Fibroblast of skin of left biceps (primary cell): ENCODE measurements at regions not wholly inside any gene's neighbourhood (a gene's known extent, or its start where the extent isn't known, plus 50 kb on each side); places are given as distances from the start of the nearest gene placed in this dataset.

Experiments used
- DNase-seq, 2 experiments: peaks; one replicate each; pipeline ENCODE4 v3.0.0-alpha.2; 2013; ENCODE audit warnings: low read depth in 2 of 2

DNA sequence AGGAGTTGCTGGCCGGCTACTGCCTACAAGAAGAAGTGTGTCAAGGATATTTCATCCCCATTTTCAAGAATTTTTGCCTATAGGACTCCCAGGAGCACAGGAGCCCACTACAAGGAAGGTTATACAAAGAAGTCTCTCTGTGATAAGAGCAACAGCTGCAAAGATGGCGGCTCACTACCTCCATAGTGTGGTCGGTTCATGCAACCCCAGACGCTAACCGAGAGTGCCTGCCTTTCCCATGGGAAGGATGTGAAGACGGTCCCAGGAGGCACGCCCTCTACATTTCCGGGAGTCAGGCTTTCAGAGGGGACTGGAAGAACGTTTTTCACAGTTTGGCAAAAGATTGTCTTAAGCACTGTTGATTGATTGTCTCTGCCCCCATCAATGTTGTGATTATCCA, 816.3 kb downstream of the QKI start:
- no peak for DNase-seq

DNA sequence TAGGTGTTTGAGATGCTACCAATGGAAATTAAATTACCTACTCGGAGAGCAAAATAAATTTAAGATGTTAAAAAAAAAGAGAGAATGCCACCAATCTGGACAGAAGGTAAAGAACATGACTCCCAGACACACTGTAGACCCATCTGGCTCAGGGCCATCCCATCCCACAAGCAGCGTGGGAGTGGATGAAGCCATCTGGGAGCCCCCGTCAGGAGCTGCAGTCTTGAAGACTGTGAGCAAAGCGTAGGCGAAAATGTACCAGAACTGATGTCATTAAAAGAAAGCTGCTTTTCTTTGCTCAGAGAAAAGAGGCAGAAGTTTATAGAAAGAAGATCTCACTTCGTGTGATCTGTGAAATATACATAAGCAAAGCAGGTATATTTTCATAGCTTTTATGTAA, 815.7 kb downstream of the QKI start:
- no peak for DNase-seq

DNA sequence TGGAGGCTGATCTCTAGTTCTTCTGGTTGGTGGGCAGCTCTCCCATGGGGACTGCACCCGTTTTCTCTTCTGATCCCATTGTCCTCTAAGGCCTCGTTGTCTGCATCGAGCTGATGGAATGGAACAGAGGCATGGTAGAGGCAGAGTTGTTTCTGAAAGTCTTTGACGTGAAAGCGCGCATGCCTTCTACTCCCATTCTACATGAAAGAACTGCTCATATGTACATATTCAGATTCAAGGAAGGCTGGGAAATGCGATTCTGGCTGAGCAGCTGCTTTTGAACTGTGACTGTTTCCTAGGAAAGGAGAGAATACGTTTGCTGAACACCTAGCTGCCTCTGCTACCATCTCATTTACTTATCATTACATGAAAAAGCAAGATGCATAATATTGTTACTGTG, 815.2 kb downstream of the QKI start:
- no peak for DNase-seq

DNA sequence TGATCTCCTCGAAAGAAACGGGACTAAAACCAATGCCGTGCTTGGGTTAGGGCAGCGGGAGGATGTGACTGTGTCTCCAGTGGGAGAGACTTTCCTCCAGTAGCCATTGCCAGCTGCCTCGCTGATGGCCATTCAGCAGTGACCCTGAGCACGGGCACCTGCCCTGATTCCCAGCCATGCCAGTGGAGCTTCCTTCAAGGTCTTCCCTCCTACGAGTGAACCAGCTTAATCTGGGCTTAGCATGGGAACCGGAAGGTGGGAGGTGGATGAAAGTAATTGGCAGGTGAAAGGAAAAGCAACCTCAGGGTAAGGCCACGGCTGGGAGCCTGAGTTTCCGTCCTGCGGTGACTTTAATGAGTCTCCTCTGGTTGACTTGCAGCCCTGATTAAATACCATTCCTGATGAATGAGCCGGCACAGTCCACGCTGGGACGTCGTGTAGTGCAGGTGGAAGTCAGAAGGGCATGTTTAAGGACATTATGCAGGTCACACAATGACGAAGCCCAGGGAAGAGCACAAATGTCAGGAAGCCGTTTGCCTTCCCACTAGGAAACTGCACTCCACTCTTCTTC, 813.5 kb downstream of the QKI start:
- DNase-seq = no peak

DNA sequence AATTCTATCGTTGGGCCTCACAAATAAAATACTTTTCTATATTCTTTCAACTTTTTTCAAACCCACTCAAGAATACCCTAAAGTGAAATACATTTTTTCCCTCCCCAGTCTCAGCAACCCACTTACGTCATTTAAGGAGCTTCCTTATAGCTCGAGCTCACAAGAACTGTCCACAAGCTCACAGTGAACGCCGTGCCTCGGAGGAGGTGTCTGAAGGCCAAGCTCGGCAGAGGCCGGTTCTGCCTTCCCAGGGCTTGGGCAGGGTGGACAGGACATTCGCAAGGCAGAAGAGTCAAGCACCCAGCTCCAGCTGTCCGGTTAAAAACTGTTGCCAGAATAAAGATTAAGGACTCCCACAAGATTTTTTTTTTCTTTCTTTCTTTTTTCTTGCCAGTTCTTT, 802.3 kb downstream of the QKI start:
- no peak for DNase-seq

DNA sequence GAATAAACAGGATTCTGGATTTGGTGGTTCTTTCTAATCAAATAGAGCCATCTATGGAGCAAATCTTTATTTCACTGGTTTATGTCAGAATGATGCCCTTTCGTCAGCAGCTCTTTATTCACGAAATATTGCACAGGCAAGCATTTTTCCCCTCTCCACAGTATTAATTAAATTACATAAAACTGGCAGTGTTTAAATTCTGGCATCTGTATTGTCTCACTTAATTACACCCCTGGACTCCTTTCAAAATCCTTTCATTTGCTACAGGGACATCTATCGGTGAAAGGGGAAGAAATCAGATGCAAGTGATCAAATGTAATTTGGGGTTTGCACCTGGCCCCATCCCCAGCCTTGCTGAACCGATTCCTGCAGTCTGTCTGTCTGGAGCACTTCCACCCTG, 801.9 kb downstream of the QKI start:
- DNase-seq = no peak

DNA sequence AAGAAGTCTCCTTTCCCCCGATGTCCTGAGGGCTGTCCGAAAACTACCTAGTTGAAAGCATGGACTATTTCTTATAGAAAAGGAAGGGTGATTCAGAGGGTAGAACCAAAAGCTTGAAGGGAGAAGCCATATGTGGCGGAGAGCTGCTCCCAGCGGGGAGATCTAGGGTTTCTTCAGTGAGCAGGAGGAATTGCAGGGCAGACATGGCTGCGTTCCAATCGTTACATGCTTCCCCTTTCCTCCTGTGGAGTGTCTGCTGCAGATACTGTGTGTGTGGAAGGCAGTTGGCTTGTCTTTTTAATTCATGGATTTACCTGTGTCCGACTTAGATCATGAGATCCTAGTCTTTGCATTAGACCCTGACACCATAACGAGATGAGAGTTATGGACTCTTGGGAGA, 799.5 kb downstream of the QKI start:
- no peak for DNase-seq

DNA sequence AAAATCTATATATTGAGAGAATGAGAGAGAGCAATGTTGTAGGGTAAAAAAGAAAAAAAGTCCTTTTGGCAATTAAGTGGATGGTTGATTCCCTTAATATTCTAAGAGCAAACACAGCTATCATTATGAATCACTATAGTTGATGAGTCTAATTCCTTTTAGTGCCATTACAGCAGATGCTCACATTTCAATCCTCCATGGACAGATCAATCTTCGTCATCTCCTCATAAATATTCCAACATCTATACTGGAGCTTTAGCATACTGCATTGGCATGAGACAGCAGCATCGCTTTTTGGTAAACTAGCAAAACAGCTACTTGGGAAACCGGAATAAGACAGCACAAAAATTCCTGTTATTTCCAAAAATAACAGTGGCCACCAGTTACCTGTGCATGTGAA, 796.7 kb downstream of the QKI start:
- no peak for DNase-seq

DNA sequence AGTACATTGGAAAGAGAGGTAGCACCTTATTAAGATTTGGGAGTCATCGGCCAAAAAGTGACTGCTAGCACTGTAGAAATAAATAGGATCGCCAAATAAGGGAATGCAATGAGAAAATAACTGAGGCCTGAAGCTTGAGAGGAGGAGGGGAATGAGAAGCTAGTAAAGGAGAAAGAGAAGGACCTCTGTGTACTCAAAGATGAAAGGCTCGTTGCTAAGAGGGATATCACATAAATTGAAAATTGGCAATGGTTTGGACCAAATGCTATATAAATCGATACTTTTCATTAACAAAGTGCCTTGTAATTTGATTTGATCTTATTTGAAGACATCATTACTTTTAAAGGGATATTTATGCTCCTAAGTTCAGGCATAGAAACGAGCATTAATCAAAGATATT, 796.3 kb downstream of the QKI start:
- no peak for DNase-seq

DNA sequence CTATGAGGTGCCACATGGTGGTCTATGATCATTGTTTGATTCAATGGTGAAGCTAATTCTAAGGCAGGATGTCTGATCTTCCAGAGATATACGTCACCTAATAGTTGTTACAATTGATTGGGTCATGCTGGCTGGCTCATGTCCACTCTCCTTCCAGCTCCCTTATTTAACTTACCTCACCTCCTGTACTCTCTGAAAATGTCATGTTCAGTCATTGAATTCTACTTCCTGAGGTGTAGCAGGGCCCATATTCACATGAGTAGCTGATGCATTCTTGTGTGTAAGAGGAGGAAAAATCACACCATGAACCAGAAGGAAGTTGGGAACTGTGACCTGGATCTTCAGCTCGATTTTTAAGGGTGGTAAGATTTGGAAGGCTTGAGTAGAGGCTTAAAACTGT, 795.8 kb downstream of the QKI start:
- DNase-seq = no peak

DNA sequence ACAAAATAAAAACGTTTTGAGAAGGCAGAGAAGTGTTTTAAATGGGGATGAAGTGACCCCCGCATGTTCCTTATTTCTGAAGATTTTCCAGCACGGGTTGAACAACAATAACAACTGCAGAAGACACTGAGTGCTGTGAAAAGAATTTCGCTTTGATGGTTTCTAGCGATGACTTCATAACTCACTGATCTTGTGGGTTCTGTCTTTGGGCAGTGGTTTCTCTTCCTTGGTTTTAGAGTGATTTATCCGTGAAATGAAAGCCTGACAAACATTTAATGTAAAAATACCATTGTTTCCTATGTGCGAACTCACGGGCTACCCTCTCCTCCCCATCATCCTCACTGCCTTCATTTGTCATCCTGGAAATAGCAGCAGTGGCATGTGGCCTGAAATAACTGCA, 793.9 kb downstream of the QKI start:
- DNase-seq = no peak

DNA sequence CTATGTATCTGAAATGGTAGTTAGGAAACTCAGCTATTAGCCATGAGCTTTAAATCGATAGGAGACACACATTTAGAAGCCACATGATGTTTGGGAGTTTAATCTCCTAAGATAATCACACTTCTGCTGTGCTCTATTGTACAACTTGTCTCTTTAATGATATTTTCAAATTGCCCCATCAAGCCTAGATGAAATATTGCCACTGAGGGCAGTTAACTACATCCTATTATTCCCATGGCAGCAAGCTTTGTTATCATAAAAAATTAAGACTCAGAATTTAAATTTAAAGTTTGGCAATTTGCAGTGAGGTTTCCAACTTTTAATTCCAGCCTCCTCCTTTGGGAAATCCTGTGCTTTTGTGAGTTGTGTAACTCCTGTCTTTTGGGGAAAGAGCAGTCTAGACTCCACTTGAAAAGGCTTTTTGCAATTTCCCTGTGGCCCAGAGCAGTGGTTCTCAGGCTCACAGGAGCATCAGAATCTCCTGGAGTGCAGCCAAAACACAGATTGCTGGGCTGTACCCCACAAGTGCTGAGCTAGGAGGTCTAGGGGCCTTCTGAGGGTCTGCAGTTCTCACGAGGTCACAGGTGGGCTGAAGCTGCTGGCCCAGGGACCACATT, 792.4 kb downstream of the QKI start:
- DNase-seq = no peak

DNA sequence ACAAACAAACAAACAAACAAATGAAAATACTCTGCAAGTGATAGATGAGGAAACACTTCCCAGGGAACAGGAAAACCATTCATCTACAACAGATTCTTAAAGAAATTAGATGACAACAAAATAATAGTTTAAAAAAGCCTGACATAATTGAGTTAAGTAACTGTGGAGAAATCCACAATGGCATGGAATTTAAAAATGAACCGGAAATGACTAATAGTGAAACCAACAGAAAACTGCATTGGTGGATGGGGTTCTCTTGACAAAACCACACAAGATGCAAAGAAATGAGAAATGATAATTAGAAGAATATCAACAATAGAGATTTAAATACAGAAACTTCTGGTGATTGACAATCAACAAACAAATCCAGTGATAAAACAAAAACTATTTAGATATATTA, 785.6 kb downstream of the QKI start:
- no peak for DNase-seq

DNA sequence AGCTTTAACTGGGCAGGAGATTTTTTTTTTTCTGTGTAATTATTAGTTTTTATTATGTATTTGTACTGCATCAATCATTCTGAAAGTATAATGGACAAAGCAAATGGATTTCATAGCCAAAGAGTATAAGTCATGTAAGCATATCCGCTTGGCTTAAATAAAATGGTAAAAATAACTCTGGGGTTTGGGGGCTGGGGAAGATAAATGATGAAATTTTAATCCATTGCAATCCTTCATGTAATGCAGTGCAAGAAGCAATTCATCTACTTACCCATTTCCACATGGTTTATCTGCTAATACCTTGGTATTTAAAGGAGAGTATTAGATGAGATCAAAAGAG, 781.4 kb downstream of the QKI start:
- no peak for DNase-seq

DNA sequence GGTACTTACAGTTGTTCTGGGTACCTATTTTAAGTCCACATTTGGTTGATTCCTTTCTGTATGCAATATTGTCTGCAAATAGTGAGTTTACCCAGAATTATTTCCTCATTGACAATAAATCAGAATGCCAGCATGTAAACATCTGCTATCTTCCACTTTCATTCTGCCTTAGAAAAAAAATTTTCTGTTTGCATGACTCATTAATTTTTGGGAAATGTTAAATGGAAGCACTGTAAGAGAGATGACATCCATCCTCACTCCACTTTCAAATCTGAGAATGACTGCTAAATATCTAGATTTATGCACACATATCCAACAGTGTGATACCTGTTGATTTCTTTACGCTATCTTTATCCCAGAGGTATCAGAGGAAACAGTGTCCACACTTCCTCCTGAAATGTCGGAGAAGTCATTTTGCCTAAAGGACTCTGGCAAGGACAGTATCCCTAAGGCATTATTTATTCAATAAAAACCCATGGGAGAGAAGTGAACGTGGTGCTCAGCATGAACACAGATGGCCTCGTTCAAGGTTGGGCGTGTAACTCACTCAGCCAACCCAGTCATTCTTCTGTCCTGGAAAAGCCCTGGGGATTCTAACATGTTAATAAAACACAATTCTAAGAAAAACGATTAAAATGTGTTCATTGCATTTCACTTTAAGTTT, 780.9 kb downstream of the QKI start:
- no peak for DNase-seq

DNA sequence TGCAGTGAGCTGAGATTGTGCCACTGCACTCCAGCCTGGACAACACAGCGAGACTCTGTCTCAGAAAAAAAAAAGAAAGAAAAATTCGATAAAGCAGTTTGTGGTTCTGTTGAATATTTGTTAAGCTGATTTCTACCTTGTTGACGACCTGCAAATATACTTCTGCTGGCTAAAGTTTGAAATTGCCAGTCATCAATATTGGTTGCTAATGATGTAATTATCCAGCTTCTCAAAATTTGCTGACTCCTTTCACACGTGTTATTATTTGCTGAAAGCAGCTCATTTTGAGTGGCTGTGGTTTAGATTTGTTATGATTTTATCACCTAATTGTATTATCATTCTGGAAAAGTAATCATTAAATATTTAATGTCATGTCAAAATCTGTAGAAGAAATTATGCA, 774.3 kb downstream of the QKI start:
- DNase-seq = no peak

DNA sequence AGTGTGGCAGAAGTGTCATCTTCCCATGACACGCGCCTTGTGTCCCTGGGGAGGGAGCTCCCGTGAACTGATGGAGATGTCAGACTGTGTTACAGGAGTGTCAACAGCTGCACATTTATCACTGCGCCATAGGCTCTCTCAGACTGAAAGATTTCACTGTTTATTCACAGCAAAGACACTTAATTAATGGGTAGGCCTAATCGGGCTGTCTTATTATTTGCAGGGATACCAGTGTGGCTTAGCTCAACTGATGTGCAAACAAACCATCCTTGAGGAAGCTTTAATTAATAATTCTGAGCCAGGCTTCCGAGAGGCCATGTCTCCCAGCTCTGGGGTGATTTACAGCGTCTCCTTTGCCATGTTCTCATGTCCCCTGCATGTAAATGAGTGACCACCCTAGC, 771.0 kb downstream of the QKI start:
- DNase-seq = no peak

DNA sequence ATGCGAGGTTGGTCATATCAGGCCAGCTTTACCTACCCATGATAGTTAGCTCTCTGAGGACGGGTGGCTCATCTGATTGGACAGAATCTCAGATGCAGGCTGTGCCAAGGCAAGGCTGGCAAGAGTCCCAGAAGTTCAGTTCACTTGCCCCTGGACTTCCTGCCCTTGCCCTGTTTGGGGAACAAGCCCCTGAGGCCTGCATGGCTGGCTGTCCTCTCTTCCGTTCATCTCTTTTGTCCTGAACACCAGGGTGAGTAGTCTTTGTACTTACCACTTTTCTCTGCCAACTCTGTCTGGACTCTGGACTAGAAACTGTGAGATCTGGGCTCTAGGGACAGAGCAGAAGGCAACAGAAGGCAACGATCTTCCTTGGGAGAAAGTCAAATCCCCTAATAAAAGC, 769.9 kb downstream of the QKI start:
- DNase-seq = no peak

DNA sequence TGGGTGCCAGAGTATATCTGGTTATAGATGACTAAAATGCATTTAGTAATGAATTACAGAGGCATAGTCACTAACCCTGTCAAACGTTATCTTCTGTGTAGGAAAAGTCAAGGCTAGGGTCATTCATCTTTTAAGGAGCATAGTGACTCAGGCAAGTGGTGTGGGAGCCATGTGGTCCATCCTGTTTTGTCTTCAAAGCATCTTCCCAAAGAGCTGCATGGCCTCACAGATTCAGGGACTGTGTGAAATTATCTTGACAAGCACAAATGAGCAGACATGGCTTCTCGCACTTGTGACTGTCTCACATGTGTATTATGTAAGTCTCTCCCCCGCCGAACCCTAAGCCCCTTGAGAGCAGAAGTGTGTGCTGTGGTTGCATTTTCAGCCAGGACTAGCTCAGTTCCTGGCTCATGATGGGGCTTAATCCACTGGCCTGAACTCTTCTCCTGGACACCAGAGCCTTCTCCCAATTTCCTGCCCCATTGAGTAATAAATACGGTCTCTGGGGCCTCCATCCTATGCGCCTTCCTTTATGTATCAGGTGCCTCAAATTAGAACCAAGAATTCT, 769.1 kb downstream of the QKI start:
- DNase-seq = no peak

DNA sequence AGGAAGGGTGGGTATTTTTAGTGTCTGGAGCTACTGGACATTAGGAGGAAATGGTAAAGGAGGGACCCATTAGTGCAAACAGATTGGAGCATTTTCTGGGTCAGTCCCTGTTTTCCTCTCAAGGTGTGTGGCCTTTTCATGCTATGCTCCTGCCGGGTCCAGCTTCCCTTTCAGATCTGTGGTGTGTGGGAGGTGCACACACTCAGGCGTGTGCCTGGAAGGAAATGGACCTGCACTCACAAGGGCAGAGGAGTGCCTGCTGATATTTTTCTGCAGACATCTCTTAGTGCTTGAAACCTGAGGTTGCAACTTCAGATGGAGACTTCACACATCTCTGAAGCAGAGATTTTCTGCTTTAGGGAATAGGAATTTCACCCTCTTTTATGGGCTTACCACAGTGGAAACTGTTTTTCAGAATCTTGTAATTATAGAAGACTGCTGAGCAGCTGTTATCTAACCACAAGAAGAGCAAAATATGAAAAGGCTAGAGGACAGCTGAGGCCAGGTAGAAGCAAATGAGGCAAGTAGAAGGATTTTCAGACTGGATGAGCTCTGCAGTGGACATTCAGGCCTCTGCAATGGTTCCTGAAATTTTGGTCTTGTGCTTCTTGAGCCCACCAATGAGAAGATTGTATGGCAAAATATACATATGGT, 764.3 kb downstream of the QKI start:
- DNase-seq = no peak

DNA sequence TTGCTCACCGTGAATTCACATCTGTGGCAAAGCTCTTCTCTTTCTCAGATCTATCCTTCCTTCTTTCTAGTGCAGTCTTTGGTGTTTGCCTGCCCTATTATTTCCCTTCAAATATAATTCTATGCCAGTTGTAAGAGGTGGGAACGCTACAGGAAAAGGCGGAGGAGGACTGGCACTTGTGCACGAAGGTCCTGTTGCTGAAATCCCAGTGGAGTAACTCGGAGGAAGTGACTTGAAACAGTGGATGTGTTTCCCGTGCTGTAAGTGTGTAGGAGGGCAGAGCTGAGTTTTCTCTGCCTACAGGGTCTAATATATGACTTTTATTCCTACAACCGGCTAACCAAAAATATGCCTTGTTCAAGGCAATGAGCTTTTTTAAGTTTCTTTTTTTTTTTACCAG, 754.8 kb downstream of the QKI start:
- no peak for DNase-seq

DNA sequence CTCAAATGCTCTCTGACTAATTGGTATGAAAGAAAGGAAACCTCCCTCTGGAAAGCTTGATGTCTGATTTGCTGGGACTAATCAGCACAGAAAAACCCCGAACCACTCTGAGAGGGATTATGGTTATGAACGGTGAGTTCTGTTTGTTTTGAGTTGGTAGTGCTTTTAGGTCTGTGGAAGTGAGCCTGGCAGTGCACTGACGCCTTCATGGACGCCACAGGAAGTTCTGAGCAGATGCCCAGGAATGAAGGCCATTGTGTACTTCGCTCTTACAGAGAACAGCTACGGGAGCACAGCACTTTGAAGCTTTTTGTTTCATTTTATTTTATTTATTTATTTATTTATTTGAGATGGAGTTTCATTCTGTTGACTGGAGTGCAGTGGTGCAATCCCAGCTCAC, 754.1 kb downstream of the QKI start:
- DNase-seq = no peak

DNA sequence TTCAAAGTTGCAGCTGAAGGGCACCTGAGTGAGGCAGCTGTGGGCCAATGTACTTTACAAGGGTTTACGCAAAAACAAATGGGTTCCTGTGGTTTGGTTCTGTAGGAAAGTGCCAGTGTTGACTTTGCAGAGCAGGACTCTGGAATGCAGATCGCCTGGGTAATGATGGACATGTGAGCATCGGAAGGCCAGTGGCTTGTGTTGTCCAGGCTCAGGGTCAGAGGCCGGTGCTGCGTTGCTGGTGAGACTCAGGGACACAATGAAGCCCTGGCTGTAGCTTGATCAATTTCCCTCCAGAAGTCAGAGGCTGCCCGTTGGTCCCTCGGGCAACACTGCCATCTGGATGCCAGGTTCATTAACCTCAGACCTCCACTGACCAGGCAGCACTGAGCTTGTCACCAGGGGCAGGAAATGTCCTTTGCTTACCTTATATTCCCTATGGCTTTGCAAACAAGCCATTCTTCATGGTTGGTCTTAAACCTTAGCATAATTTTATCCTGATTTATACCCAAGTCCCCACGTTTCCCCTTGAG, 753.4 kb downstream of the QKI start:
- no peak for DNase-seq
